Suprapubic skin (tissue), 4 donors: ENCODE measurements at regions not wholly inside any gene's neighbourhood (a gene's known extent, or its start where the extent isn't known, plus 50 kb on each side); places are given as distances from the start of the nearest gene placed in this dataset.
A peak's percentile ranks its signal among the peaks of the same experiment; 100 is the strongest.

Source experiments
- DNase-seq, 2 donors: peaks; one replicate each; pipeline ENCODE4 v3.0.0-alpha.2; 2019; ENCODE audit warnings: low spot score in 2 of 2
- H3K27ac ChIP-seq: fragments of 200-600 bp; sonication (generic); one replicate; pipeline ENCODE4 v1.5.1; 2019
- H3K27me3 ChIP-seq: fragments of 200-600 bp; sonication (generic); one replicate; pipeline ENCODE4 v1.5.1; 2019
- H3K36me3 ChIP-seq: fragments of 200-600 bp; sonication (generic); one replicate; pipeline ENCODE4 v1.5.1; 2019
- H3K4me1 ChIP-seq: fragments of 200-600 bp; sonication (generic); one replicate; pipeline ENCODE4 v1.5.1; 2019
- H3K4me3 ChIP-seq: fragments of 200-600 bp; sonication (generic); one replicate; pipeline ENCODE4 v1.5.1; 2019; ENCODE audit warnings: mild to moderate bottlenecking
- H3K9me3 ChIP-seq: fragments of 200-600 bp; sonication (generic); one replicate; pipeline ENCODE4 v1.5.1; 2019
- EP300 ChIP-seq: sonication (generic); formaldehyde crosslinking; IDR thresholded peaks from one replicate; pipeline ENCODE4 v1.6.1; 2017; ENCODE audit warnings: antibody characterized with exemption
- POLR2A ChIP-seq, 2 donors: fragments of 450-650 bp; IDR thresholded peaks; one replicate each; pipeline ENCODE4 v1.6.1; 2017; ENCODE audit warnings: antibody characterized with exemption in 2 of 2, mild to moderate bottlenecking in 2 of 2, moderate library complexity in 2 of 2
- POLR2AphosphoS5 ChIP-seq, 3 donors: sonication (generic); formaldehyde crosslinking; IDR thresholded peaks; one replicate each; pipeline ENCODE4 v1.6.1; 2017; ENCODE audit warnings: antibody characterized with exemption in 3 of 3
- WGBS: methylation state at CpG from one replicate; pipeline ENCODE4 v1.1.5; 2018; 5-methylcytosine and 5-hydroxymethylcytosine counted together
- TF ChIP-seq, protein P1 (sequence below), 2 donors: fragments of 200-600 bp in 1 of 2; fragments of 450-650 bp in 1 of 2; sonication (generic) in 1 of 2; IDR thresholded peaks; one replicate each; pipeline ENCODE4 v1.5.1; 2016 to 2019; ENCODE audit warnings: antibody characterized with exemption in 2 of 2, mild to moderate bottlenecking in 1 of 2, moderate library complexity in 1 of 2

DNA sequence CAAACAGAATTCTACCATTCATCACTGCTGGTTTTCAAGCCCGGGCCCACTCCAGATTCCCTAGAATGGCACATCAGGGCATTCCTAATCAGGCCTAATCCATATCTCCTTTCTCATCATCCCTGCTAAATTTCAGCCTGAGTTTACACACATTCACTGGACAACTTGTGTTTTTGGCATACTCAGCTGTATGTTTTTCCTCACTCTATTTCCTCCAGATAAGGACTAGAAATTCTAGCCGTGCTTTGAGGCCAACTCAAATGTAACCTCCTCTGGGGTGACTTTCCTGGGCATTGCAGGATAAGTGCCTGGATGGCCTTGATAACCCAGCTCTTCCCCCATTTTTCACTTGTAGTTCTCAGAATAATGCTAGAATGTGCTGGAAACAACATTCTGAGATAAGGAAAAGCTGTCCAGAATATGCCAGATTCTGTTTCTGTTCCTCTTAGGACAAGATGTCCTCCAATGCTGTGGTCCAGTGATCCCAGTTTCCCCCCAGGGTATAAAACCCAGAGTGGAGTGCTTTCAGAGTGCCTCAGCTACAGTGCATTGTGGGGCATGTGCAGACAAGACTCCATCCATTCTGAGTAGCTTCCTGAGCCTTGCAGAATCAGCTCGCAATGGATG is 66.9 kb upstream of the CLDN10 start:
- H3K36me3 ChIP-seq = no peaks in the 10 kb centered on the region
- no peaks in the 10 kb centered on the region for H3K4me1 ChIP-seq
- no peak overlapping the region for H3K4me3 ChIP-seq
- TF ChIP-seq EP300 (no peak), POLR2AphosphoS5 (IDR thresholded peaks at IDR 0.05) (no peak), POLR2A (IDR thresholded peaks at IDR 0.05) (no peak)
- TF ChIP-seq, protein P1, sequence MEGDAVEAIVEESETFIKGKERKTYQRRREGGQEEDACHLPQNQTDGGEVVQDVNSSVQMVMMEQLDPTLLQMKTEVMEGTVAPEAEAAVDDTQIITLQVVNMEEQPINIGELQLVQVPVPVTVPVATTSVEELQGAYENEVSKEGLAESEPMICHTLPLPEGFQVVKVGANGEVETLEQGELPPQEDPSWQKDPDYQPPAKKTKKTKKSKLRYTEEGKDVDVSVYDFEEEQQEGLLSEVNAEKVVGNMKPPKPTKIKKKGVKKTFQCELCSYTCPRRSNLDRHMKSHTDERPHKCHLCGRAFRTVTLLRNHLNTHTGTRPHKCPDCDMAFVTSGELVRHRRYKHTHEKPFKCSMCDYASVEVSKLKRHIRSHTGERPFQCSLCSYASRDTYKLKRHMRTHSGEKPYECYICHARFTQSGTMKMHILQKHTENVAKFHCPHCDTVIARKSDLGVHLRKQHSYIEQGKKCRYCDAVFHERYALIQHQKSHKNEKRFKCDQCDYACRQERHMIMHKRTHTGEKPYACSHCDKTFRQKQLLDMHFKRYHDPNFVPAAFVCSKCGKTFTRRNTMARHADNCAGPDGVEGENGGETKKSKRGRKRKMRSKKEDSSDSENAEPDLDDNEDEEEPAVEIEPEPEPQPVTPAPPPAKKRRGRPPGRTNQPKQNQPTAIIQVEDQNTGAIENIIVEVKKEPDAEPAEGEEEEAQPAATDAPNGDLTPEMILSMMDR (IDR thresholded peaks at IDR 0.05) = no peak
- no peak overlapping the region for H3K27ac ChIP-seq
- H3K27me3 ChIP-seq = no peaks in the 10 kb centered on the region
- no peaks in the 10 kb centered on the region for H3K9me3 ChIP-seq
- 37% methylated on average over 3 of the region's 3 CpGs for WGBS
- no peak for DNase-seq

DNA sequence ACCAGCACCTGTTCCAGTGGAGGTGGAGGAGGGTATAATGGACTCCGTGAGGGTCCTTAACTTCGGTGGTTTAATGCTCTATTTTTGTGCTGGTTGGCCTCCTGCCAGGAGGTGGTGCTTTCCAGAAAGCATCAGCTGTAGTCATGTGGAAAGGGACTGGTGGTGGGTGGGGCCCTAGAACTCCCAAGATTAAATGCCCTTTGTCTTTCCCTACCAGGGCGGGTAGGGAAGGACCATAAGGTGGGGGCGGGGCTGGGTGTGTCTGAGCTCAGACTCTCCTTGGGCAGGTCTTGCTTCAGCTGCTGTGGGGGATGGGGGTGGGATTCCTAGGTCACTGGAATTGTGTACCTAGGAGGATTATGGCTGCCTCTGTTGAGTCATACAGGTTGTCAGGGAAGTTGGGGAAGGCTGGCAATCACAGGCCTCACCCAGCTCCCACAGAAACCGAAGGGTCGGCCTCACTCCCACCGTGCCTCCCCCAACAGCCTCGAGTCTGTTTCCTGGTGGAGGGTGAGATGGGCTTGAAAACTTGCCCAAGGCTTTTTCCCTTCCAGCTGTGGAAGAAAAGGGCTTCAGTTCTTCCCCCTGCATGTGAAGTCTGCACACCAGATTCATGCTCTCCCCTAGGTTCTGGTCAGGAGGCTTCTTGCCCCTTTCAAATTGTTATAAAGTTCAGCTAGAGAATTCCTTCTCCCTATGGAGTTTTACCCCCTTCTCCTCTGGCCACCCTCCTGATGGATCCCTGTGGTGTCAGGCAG is 60.3 kb upstream of the CLDN10 start:
- H3K27ac ChIP-seq = no peak overlapping the region
- no peak for DNase-seq
- TF ChIP-seq, protein P1 (IDR thresholded peaks at IDR 0.05) = no peak
- TF ChIP-seq POLR2A (IDR thresholded peaks at IDR 0.05) (no peak), POLR2AphosphoS5 (IDR thresholded peaks at IDR 0.05) (no peak), EP300 (no peak)

DNA sequence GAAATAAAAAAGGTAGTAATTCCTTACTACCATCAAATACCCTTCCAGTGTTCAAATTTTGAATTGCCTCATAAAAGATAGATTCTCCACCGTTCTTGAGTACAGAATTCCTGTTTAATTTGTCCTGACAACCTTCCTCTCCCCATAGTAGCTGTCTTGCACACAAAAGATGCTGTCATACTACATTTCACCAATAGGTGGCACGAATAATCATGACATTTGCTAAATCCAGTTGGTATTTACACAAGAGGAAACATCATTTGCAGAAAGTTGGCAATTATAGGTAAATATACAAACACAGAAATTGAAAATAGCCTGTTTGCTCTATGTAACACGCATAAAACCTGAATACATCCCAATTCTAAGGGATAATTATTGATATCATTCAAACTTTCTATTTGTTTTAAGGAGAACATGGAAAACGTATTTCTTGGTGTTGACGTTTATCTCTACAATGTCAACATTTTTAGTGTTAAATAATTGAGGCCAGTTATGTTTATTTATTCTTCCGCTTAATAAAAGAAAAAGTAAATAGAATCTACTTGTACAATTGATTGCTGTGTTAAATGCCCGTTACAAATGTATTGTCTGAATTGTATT is 58.3 kb upstream of the CLDN10 start:
- Histone ChIP-seq H3K4me3 (no peak overlapping the region), H3K4me1 (no peaks in the 10 kb centered on the region), H3K9me3 (no peaks in the 10 kb centered on the region), H3K27ac (no peak overlapping the region), H3K27me3 (no peaks in the 10 kb centered on the region), H3K36me3 (no peaks in the 10 kb centered on the region)
- TF ChIP-seq, protein P1 (IDR thresholded peaks at IDR 0.05) = peak in 1 of 2 donors; percentile 46
- TF ChIP-seq EP300 = no peak
- 53% methylated on average over 7 of the region's 7 CpGs for WGBS
- no peak for DNase-seq

More for the DNA sequence above, 60.3 kb upstream of the CLDN10 start:
- Histone ChIP-seq H3K27me3 (no peaks in the 10 kb centered on the region), H3K4me3 (no peak overlapping the region), H3K36me3 (no peaks in the 10 kb centered on the region), H3K9me3 (no peaks in the 10 kb centered on the region), H3K4me1 (no peaks in the 10 kb centered on the region)
- 86% methylated on average over 7 of the region's 8 CpGs for WGBS

DNA sequence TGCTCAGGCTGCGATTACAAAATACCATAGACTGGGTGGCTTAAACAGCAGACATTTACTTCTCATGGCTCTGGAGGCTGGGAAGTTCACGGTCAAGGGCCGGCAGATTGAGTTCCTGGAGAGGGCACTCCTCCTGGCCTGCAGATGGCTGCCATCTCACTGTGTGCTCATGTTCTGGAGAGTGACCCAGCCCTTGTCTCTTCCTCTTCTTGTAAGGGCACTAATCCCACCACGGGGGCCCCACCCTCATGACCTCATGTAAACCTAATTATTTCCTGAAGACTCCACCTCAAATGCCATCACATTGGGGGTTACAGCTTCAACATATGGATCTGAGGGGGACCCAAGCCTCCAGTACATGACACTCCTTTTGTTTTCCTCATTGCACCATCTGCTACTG is 56.0 kb upstream of the CLDN10 start:
- DNase-seq = no peak
- Histone ChIP-seq H3K27ac (no peak overlapping the region), H3K36me3 (no peaks in the 10 kb centered on the region), H3K4me3 (no peak overlapping the region), H3K4me1 (no peaks in the 10 kb centered on the region), H3K27me3 (no peaks in the 10 kb centered on the region), H3K9me3 (no peaks in the 10 kb centered on the region)
- 93% methylated on average over 4 of the region's 4 CpGs for WGBS
- TF ChIP-seq POLR2A (IDR thresholded peaks at IDR 0.05) (no peak), EP300 (no peak), POLR2AphosphoS5 (IDR thresholded peaks at IDR 0.05) (no peak)
- TF ChIP-seq, protein P1 (IDR thresholded peaks at IDR 0.05) = no peak

DNA sequence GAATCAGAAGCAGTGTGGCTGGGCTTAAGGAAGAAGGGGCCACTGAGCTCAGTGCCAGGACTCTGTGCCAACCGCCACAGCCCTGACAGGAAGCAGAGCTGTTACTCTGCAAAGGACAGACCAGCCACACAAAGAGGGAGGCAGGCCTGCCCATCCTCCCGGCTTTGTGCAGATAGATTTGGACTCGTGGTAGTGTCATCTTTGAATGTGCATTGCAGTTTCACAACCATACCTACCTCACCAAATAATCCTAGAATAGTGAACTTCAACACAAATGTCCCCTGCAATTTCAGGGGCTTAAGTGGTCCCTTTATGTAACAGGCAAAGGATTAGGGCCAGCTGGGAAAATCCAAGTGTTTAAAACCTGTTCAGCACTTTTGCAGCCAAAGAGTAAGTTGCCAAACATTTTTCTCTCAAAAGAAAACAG is 55.1 kb upstream of the CLDN10 start:
- no peaks in the 10 kb centered on the region for H3K9me3 ChIP-seq
- no peaks in the 10 kb centered on the region for H3K36me3 ChIP-seq
- H3K4me3 ChIP-seq = no peak overlapping the region
- 37% methylated on average over 3 of the region's 3 CpGs for WGBS
- no peak overlapping the region for H3K27ac ChIP-seq
- H3K27me3 ChIP-seq = no peaks in the 10 kb centered on the region
- H3K4me1 ChIP-seq = no peaks in the 10 kb centered on the region
- DNase-seq = no peak
- TF ChIP-seq, protein P1 (IDR thresholded peaks at IDR 0.05) = no peak
- TF ChIP-seq POLR2A (IDR thresholded peaks at IDR 0.05) (no peak), POLR2AphosphoS5 (IDR thresholded peaks at IDR 0.05) (no peak), EP300 (no peak)
